K562 (cell line): ENCODE measurements at regions not wholly inside any gene's neighbourhood (a gene's known extent, or its start where the extent isn't known, plus 50 kb on each side); places are given as distances from the start of the nearest gene placed in this dataset.

ENCODE experiments used
- ATAC-seq: fragments of 200-7000 bp; cut with Tn5 transposase; 3 replicates; pipeline ENCODE4 v1.9.1; 2020; ENCODE audit warnings: moderate library complexity
- BruUV-seq: library from RNA; stranded (reverse); fragments of 400-500 nt; replicated peaks from 2 replicates; lab custom pipeline; 2021; lab: Mats Ljungman, UMichigan
- CTCF ChIA-PET: fragments of 300-600 bp; formaldehyde crosslinking; extraction: SDS; loops from one replicate; lab custom pipeline; 2021; ENCODE audit warnings: low intra/inter-chr PET ratio; lab: Yijun Ruan, JAX
- POLR2A ChIA-PET: fragments of 300-600, 350-650 bp; sonication (Branson Sonifier 250); formaldehyde crosslinking; extraction: SDS; loops from one replicate; lab custom pipeline; 2021; ENCODE audit warnings: antibody characterized with exemption, inconsistent platforms; lab: Yijun Ruan, JAX
- DNase-seq, 4 experiments: peaks; one replicate each; pipeline versions ENCODE4 v3.0.0 to v3.0.0-alpha.2; 2011 to 2018; ENCODE audit warnings: low spot score in 3 of 4, mixed read lengths in 3 of 4; ENCODE audit errors: extremely low read depth in 1 of 4
- FAIRE-seq: peaks from 2 replicates; lab custom pipeline; 2011; peaks lifted over from hg19 to GRCh38; lab: Jason Lieb, UNC
- H2AFZ ChIP-seq: 2 replicates; pipeline ENCODE4 v1.6.0; 2011; ENCODE audit warnings: low read depth, low read length, control low read depth, inconsistent platforms
- H3K27ac ChIP-seq: fragments of 200-600 bp; 3 replicates; pipeline ENCODE4 v1.8.0; 2011; ENCODE audit warnings: low read depth, mild to moderate bottlenecking, control low read depth, inconsistent platforms, low read length, moderate library complexity, mixed read lengths; ENCODE audit errors: extremely low read depth
- H3K27me3 ChIP-seq, 2 experiments: fragments of 300-600 bp in 1 of 2; 2 replicates in 1 of 2; 3 replicates in 1 of 2; pipeline versions ENCODE4 v1.6.0 to v1.8.0; 2011; ENCODE audit warnings: inconsistent platforms in 2 of 2, low read length in 2 of 2, mild to moderate bottlenecking in 1 of 2, mixed read lengths in 1 of 2, moderate library complexity in 1 of 2; ENCODE audit not compliant: control insufficient read depth in 2 of 2, insufficient read depth in 2 of 2
- H3K36me3 ChIP-seq: fragments of 300-600 bp; 3 replicates; pipeline ENCODE4 v1.8.0; 2011; ENCODE audit warnings: mild to moderate bottlenecking, low read length, inconsistent platforms; ENCODE audit not compliant: control insufficient read depth, insufficient read depth
- H3K4me1 ChIP-seq, 2 experiments: fragments of 200-600 bp in 1 of 2; replicated peaks in 1 of 2; 2 replicates in 1 of 2; 3 replicates in 1 of 2; pipeline versions ENCODE4 v1.5.1 to v1.8.0; 2011; ENCODE audit warnings: inconsistent platforms in 2 of 2, low read length in 2 of 2, mild to moderate bottlenecking in 1 of 2, mixed read lengths in 1 of 2, moderate library complexity in 1 of 2; ENCODE audit not compliant: control insufficient read depth in 2 of 2, insufficient read depth in 2 of 2
- H3K4me2 ChIP-seq: 2 replicates; pipeline ENCODE4 v1.6.1; 2011; ENCODE audit warnings: low read length, control low read depth, inconsistent platforms, mixed read lengths; ENCODE audit not compliant: insufficient read depth
- H3K4me3 ChIP-seq: fragments of 200-600 bp; sonication (generic), shearing (Covaris generic); 2 replicates; pipeline ENCODE4 v1.5.1; 2016; ENCODE audit warnings: control low read depth, inconsistent platforms
- H3K79me2 ChIP-seq: fragments of 200-600 bp; 3 replicates; pipeline ENCODE4 v1.8.0; 2011; ENCODE audit warnings: low read length, inconsistent platforms; ENCODE audit not compliant: control insufficient read depth, insufficient read depth
- H3K9ac ChIP-seq, 2 experiments: 2 replicates each; pipeline versions ENCODE4 v1.6.0 to v1.6.1; 2011; ENCODE audit warnings: low read depth in 2 of 2, low read length in 2 of 2, control low read depth in 1 of 2, inconsistent platforms in 1 of 2, mild to moderate bottlenecking in 1 of 2, mixed read lengths in 1 of 2; ENCODE audit not compliant: insufficient read depth in 1 of 2
- H3K9me1 ChIP-seq: one replicate; pipeline ENCODE4 v1.6.0; 2011; ENCODE audit warnings: inconsistent platforms, mild to moderate bottlenecking, low read length, moderate library complexity; ENCODE audit not compliant: control insufficient read depth, insufficient read depth
- H3K9me3 ChIP-seq: replicated peaks from 2 replicates; pipeline ENCODE4 v1.5.1; 2011; ENCODE audit warnings: low read depth, low read length, inconsistent platforms; ENCODE audit not compliant: control insufficient read depth, insufficient read depth
- H4K20me1 ChIP-seq: replicated peaks from 2 replicates; pipeline ENCODE4 v1.6.1; 2011; ENCODE audit warnings: low read length, inconsistent platforms, mixed read lengths; ENCODE audit not compliant: control insufficient read depth, insufficient read depth
- CBFA2T2 ChIP-seq: fragments of 450-650 bp; conservative IDR thresholded peaks from 2 replicates; pipeline ENCODE4 v1.6.1; 2017; ENCODE audit warnings: mild to moderate bottlenecking
- CC2D1A ChIP-seq: fragments of 450-650 bp; IDR thresholded peaks from 2 replicates; pipeline ENCODE4 v1.6.1; 2017; ENCODE audit warnings: mild to moderate bottlenecking
- CEBPB ChIP-seq: fragments of 450-650 bp; IDR thresholded peaks from 2 replicates; pipeline ENCODE4 v1.6.1; 2016; ENCODE audit warnings: missing genetic modification characterization, missing compliant biosample characterization
- CEBPG ChIP-seq, 3 experiments: fragments of 200-800 bp in 1 of 3; sonication (Bioruptor generic) in 1 of 3; sonication (generic) in 1 of 3; formaldehyde crosslinking in 1 of 3; IDR thresholded peaks in 2 of 3; conservative IDR thresholded peaks in 1 of 3; 2 replicates each; pipeline versions ENCODE4 v1.6.1 to v1.8.0; 2016 to 2022; ENCODE audit warnings: missing compliant biosample characterization in 2 of 3, missing genetic modification characterization in 2 of 3, mild to moderate bottlenecking in 1 of 3, missing genetic modification reagents in 1 of 3
- RAD21 ChIP-seq, 2 experiments: fragments of 250-450 bp in 1 of 2; fragments of 450-650 bp in 1 of 2; sonication (Bioruptor Pico) in 1 of 2; formaldehyde crosslinking in 1 of 2; IDR thresholded peaks in 1 of 2; conservative IDR thresholded peaks in 1 of 2; 2 replicates each; pipeline versions ENCODE4 v1.4.0 to v1.8.0; 2020 to 2022; ENCODE audit warnings: mild to moderate bottlenecking in 2 of 2, moderate library complexity in 1 of 2
- WGBS: fragments of 100-300 bp; shearing (Covaris generic); methylation state at CpG from one replicate; pipeline ENCODE4 v1.1.6; 2016; ENCODE audit warnings: low coverage, mixed read lengths; ENCODE audit not compliant: insufficient coverage; ENCODE audit errors: missing lambda C conversion rate; 5-methylcytosine and 5-hydroxymethylcytosine counted together
- in situ Hi-C: fragments of 300-500 bp; cut with MboI; formaldehyde crosslinking; loops from 4 replicates; pipeline ENCODE4 v1.15.0; 2018; ENCODE audit warnings: inconsistent platforms, mixed read lengths
- intact Hi-C: fragments of 100-400 bp; cut with micrococcal nuclease; formaldehyde crosslinking; loops from 2 replicates; pipeline ENCODE4 v1.14.2; 2022

DNA sequence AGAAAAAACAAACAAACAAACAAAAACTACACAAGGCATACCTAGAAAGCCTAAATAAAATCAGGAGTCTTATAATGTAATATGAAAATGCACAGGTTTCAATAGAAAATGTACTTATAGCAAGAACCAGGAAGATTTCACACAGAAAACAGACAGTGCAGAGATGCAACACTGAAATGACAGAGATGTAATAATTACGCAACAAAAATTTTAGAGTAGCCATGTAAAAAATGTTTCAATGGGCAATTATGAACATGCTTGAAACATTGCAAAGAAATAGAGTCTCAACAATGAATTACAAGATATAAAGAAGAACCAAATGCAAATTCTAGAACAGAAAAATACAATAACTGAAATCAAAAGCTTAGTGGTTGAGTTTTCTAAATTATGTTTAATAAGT is 405.9 kb downstream of the PLK2 start:
- 42% methylated on average over 1 of the region's 1 CpG for WGBS
- ATAC-seq = no peak
- Histone ChIP-seq H3K36me3 (no peaks in the 10 kb centered on the region), H2AFZ (no peak overlapping the region), H3K79me2 (no peaks in the 10 kb centered on the region), H3K27ac (no peak overlapping the region), H4K20me1 (no peaks in the 10 kb centered on the region), H3K9me1 (no peaks in the 10 kb centered on the region), H3K4me1 (peaks cover 0 to under 1% of the 10 kb centered on the region in 2 experiments; a peak in 1 of 5 replicates), H3K4me2 (no peak overlapping the region), H3K27me3 (no peaks in the 10 kb centered on the region), H3K9ac (no peak overlapping the region), H3K4me3 (no peak overlapping the region), H3K9me3 (no peaks in the 10 kb centered on the region; the same call in 1 of the 2 replicates)
- intact Hi-C loops (no loop called here), in situ Hi-C loops (no loop called here)
- TF ChIP-seq CEBPB (tag) = peak; percentile 49
- TF ChIP-seq CC2D1A = no peak
- TF ChIP-seq CEBPG (CRISPR knock-in tag; IDR thresholded peaks at IDR 0.05) = no peak
- TF ChIP-seq CEBPG (tag; conservative IDR thresholded peaks at IDR 0.05 in 1 of 2, IDR thresholded peaks at IDR 0.05 in 1 of 2) = peak in 1 of 2 experiments; percentile 77; a peak in 2 of 4 replicates
- ChIA-PET CTCF (no interaction called here), POLR2A (interaction anchor here (0.6 kb wide), 1 partner anchor 398 kb away, joined by 3 read pairs; no protein-coding TSS in a partner anchor)
- BruUV-seq = no TSS peak
- no peak for DNase-seq
- no peak for FAIRE-seq

DNA sequence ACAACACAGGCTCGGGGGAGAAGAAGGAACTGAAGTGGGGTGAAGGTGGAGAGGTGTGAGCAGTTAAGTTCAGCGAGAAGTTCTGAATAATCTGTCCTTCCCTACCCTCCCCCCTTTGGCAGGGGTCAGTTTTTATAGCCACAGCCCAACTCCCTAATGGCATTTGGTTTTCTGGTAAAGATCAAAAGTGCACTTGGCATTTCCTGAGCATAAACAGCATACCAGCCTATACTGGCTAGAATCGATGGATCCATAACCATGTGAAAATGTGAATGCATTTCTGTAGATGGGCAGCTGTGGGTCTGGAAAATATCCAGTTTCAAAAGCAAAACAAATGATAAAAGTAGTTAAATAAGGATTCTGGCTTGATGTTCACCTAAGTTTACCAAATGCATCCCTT is 410.9 kb downstream of the PLK2 start:
- H3K27ac ChIP-seq = no peak overlapping the region
- H3K9ac ChIP-seq = no peak overlapping the region
- intact Hi-C loops = no loop called here
- H4K20me1 ChIP-seq = no peaks in the 10 kb centered on the region
- TF ChIP-seq CBFA2T2 = peak; percentile 47
- no peak for TF ChIP-seq RAD21 (CRISPR knock-in tag; conservative IDR thresholded peaks at IDR 0.05 in 1 of 2, IDR thresholded peaks at IDR 0.05 in 1 of 2)
- 0% methylated on average over 3 of the region's 3 CpGs for WGBS
- in situ Hi-C loops = no loop called here
- DNase-seq (peak in 1 of 4 experiments; percentile 8), ATAC-seq (no peak), FAIRE-seq (peak; percentile 55)
- H3K36me3 ChIP-seq = no peaks in the 10 kb centered on the region
- no peaks in the 10 kb centered on the region for H3K79me2 ChIP-seq
- H3K9me1 ChIP-seq = no peaks in the 10 kb centered on the region
- POLR2A ChIA-PET = no interaction called here
- 0 out of 2 replicates have a peak overlapping the region, but pooled peaks have one; percentile 3 for H3K4me2 ChIP-seq
- no peak overlapping the region for H2AFZ ChIP-seq
- H3K9me3 ChIP-seq = no peaks in the 10 kb centered on the region
- BruUV-seq = no TSS peak
- H3K4me3 ChIP-seq = no peak overlapping the region
- H3K4me1 ChIP-seq = peaks cover 0 to 11% of the 10 kb centered on the region in 2 experiments; a peak in 2 of 5 replicates
- CTCF ChIA-PET = no interaction called here
- H3K27me3 ChIP-seq = no peaks in the 10 kb centered on the region
